OCI-LY1 (cell line): ENCODE measurements at regions not wholly inside any gene's neighbourhood (a gene's known extent, or its start where the extent isn't known, plus 50 kb on each side); places are given as distances from the start of the nearest gene placed in this dataset.

Source experiments
- CTCF ChIP-seq: fragments of 200-600 bp; sonication (generic), shearing (Covaris generic); IDR thresholded peaks from 2 replicates; pipeline ENCODE4 v1.5.1; 2017; ENCODE audit warnings: mild to moderate bottlenecking, antibody characterized with exemption, low read length, moderate library complexity, mixed read lengths
- EZH2 ChIP-seq: fragments of 200-600 bp; sonication (generic), shearing (Covaris generic); IDR thresholded peaks from 2 replicates; pipeline ENCODE4 v1.8.0; 2017; ENCODE audit warnings: borderline replicate concordance, mixed run types, mild to moderate bottlenecking, antibody characterized with exemption, low read length, moderate library complexity, mixed read lengths

GRCh38 chr3:6736836-6737629, 123.9 kb upstream of the GRM7 start:
- no peak for TF ChIP-seq EZH2
- no peak for TF ChIP-seq CTCF
